Stimulated activated effector memory CD8-positive, alpha-beta T cell treated with anti-CD3 and anti-CD28 coated beads, Interleukin-12 subunit alpha, Interleukin-12 subunit beta, amount 100 ng/mL, for 72 hours (primary cell): ENCODE measurements at regions not wholly inside any gene's neighbourhood (a gene's known extent, or its start where the extent isn't known, plus 50 kb on each side); places are given as distances from the start of the nearest gene placed in this dataset.
"Not testable (repeated sequence)": the region's sequence is repeated elsewhere in the genome, so short reads cannot be mapped to it uniquely, and the experiment has no call there.

Source experiments
- ATAC-seq: fragments of 150-1000 bp; cut with Tn5 transposase; 2 replicates; pipeline ENCODE4 v1.10.0; 2021
- DNase-seq, 2 donors: peaks; one replicate each; pipeline ENCODE4 v3.0.0; 2021 to 2022; ENCODE audit warnings: low spot score in 2 of 2
- H3K27ac Mint-ChIP-seq: one replicate; pipeline ENCODE4 v1.8.0; 2022; ENCODE audit warnings: mild to moderate bottlenecking, mixed read lengths
- H3K36me3 Mint-ChIP-seq: one replicate; pipeline ENCODE4 v1.8.0; 2022; ENCODE audit warnings: mild to moderate bottlenecking, mixed read lengths
- H3K4me1 Mint-ChIP-seq: one replicate; pipeline ENCODE4 v1.8.0; 2022; ENCODE audit warnings: mixed read lengths
- H3K4me3 Mint-ChIP-seq: one replicate; pipeline ENCODE4 v1.8.0; 2022; ENCODE audit warnings: mild to moderate bottlenecking, mixed read lengths
- H3K9me3 Mint-ChIP-seq: one replicate; pipeline ENCODE4 v1.8.0; 2022; ENCODE audit warnings: mixed read lengths

GRCh38 chr16:35596467-35596866, 2137.1 kb downstream of the TP53TG3F start:
- DNase-seq (no peak), ATAC-seq (no peak)
- no peaks in the 10 kb centered on the region for H3K4me1 Mint-ChIP-seq
- no peak overlapping the region for H3K4me3 Mint-ChIP-seq
- no peak overlapping the region for H3K27ac Mint-ChIP-seq
- peaks cover 25% of the 10 kb centered on the region for H3K9me3 Mint-ChIP-seq
- H3K36me3 Mint-ChIP-seq = no peaks in the 10 kb centered on the region

GRCh38 chr16:35598696-35599332, 2139.4 kb downstream of the TP53TG3F start:
- H3K9me3 Mint-ChIP-seq = peaks cover 23% of the 10 kb centered on the region

GRCh38 chr16:35599429-35600160, 2140.2 kb downstream of the TP53TG3F start:
- no peak for ATAC-seq
- Mint-ChIP-seq H3K36me3 (no peaks in the 10 kb centered on the region), H3K27ac (no peak overlapping the region), H3K4me1 (no peaks in the 10 kb centered on the region), H3K9me3 (peaks cover 22% of the 10 kb centered on the region), H3K4me3 (no peak overlapping the region)
- no peak for DNase-seq

More at GRCh38 chr16:35598696-35599332, 2139.4 kb downstream of the TP53TG3F start:
- no peaks in the 10 kb centered on the region for H3K4me1 Mint-ChIP-seq
- H3K4me3 Mint-ChIP-seq = no peak overlapping the region
- no peaks in the 10 kb centered on the region for H3K36me3 Mint-ChIP-seq
- no peak for DNase-seq
- H3K27ac Mint-ChIP-seq = no peak overlapping the region
- ATAC-seq = no peak

- ATAC-seq, DNase-seq, H3K4me3 Mint-ChIP-seq, H3K4me1 Mint-ChIP-seq, H3K27ac Mint-ChIP-seq, H3K36me3 Mint-ChIP-seq: not testable (repeated sequence)
- peaks cover 22% of the 10 kb centered on the region for H3K9me3 Mint-ChIP-seq
These were observed 2140.7 kb downstream of the TP53TG3F start for GRCh38 chr16:35600161-35600555.

- H3K36me3 Mint-ChIP-seq = no peaks in the 10 kb centered on the region
- DNase-seq (no peak), ATAC-seq (no peak)
- H3K27ac Mint-ChIP-seq = no peak overlapping the region
- H3K4me3 Mint-ChIP-seq = no peak overlapping the region
- H3K4me1 Mint-ChIP-seq = no peaks in the 10 kb centered on the region
- H3K9me3 Mint-ChIP-seq = peaks cover 17% of the 10 kb centered on the region
These were observed 2142.7 kb downstream of the TP53TG3F start for GRCh38 chr16:35602116-35602515.

- H3K4me1 Mint-ChIP-seq, H3K4me3 Mint-ChIP-seq, H3K36me3 Mint-ChIP-seq, H3K27ac Mint-ChIP-seq, ATAC-seq, DNase-seq: not testable (repeated sequence)
- peaks cover 12% of the 10 kb centered on the region for H3K9me3 Mint-ChIP-seq
These were observed 2144.0 kb downstream of the TP53TG3F start for GRCh38 chr16:35603371-35603770.

GRCh38 chr16:35605921-35606320, 2146.5 kb downstream of the TP53TG3F start:
- Mint-ChIP-seq H3K4me3 (no peak overlapping the region), H3K4me1 (no peaks in the 10 kb centered on the region), H3K9me3 (no peaks in the 10 kb centered on the region), H3K27ac (no peak overlapping the region), H3K36me3 (no peaks in the 10 kb centered on the region)
- ATAC-seq = no peak
- no peak for DNase-seq

GRCh38 chr16:35614883-35615282, 2155.5 kb downstream of the TP53TG3F start:
- not testable (repeated sequence) for H3K4me3 Mint-ChIP-seq, ATAC-seq, H3K4me1 Mint-ChIP-seq, H3K36me3 Mint-ChIP-seq, H3K27ac Mint-ChIP-seq, DNase-seq
- H3K9me3 Mint-ChIP-seq = peaks cover 20% of the 10 kb centered on the region

GRCh38 chr16:35619176-35619575, 2159.8 kb downstream of the TP53TG3F start:
- not testable (repeated sequence) for H3K27ac Mint-ChIP-seq, ATAC-seq, H3K36me3 Mint-ChIP-seq, H3K4me3 Mint-ChIP-seq, DNase-seq, H3K4me1 Mint-ChIP-seq
- peaks cover 28% of the 10 kb centered on the region for H3K9me3 Mint-ChIP-seq

- no peak overlapping the region for H3K4me3 Mint-ChIP-seq
- H3K36me3 Mint-ChIP-seq = no peaks in the 10 kb centered on the region
- H3K9me3 Mint-ChIP-seq = peaks cover 9% of the 10 kb centered on the region
- no peak for DNase-seq
- H3K27ac Mint-ChIP-seq = no peak overlapping the region
- no peaks in the 10 kb centered on the region for H3K4me1 Mint-ChIP-seq
- no peak for ATAC-seq
These were observed 2166.6 kb downstream of the TP53TG3F start for GRCh38 chr16:35626041-35626440.

- Mint-ChIP-seq H3K9me3 (peaks cover 6% of the 10 kb centered on the region), H3K36me3 (no peaks in the 10 kb centered on the region), H3K4me1 (no peaks in the 10 kb centered on the region), H3K4me3 (no peak overlapping the region), H3K27ac (no peak overlapping the region)
- DNase-seq (no peak), ATAC-seq (no peak)
These were observed 2169.6 kb downstream of the TP53TG3F start for GRCh38 chr16:35628976-35629375.

- Mint-ChIP-seq H3K36me3 (no peaks in the 10 kb centered on the region), H3K4me1 (no peaks in the 10 kb centered on the region), H3K4me3 (no peak overlapping the region), H3K27ac (no peak overlapping the region), H3K9me3 (peaks cover 8% of the 10 kb centered on the region)
- ATAC-seq (no peak), DNase-seq (no peak)
These were observed 2172.0 kb downstream of the TP53TG3F start for GRCh38 chr16:35631261-35631945.

- no peaks in the 10 kb centered on the region for H3K4me1 Mint-ChIP-seq
- DNase-seq = no peak
- no peak overlapping the region for H3K4me3 Mint-ChIP-seq
- ATAC-seq = no peak
- no peaks in the 10 kb centered on the region for H3K36me3 Mint-ChIP-seq
- H3K27ac Mint-ChIP-seq = no peak overlapping the region
- peaks cover 17% of the 10 kb centered on the region for H3K9me3 Mint-ChIP-seq
These were observed 2177.2 kb downstream of the TP53TG3F start for GRCh38 chr16:35636480-35637230.

- no peaks in the 10 kb centered on the region for H3K36me3 Mint-ChIP-seq
- no peak overlapping the region for H3K27ac Mint-ChIP-seq
- ATAC-seq (no peak), DNase-seq (no peak)
- no peak overlapping the region for H3K4me3 Mint-ChIP-seq
- H3K4me1 Mint-ChIP-seq = no peaks in the 10 kb centered on the region
- peaks cover 17% of the 10 kb centered on the region for H3K9me3 Mint-ChIP-seq
These were observed 2178.3 kb downstream of the TP53TG3F start for GRCh38 chr16:35637683-35638082.
